Stimulated activated CD4-positive, alpha-beta T cell treated with anti-CD3 and anti-CD28 coated beads, Interleukin-1b, Interleukin-23, amount 100 ng/mL, for 48 hours (primary cell): ENCODE measurements at regions not wholly inside any gene's neighbourhood (a gene's known extent, or its start where the extent isn't known, plus 50 kb on each side); places are given as distances from the start of the nearest gene placed in this dataset.

Experiments
- DNase-seq: peaks from one replicate; pipeline ENCODE4 v3.0.0-alpha.2; 2020

- DNase-seq = no peak
Measured at GRCh38 chr5:159725475-159725874, 190.8 kb upstream of the ADRA1B start.

GRCh38 chr5:159727167-159727566, 189.1 kb upstream of the ADRA1B start:
- no peak for DNase-seq

GRCh38 chr5:159730285-159730684, 186.0 kb upstream of the ADRA1B start:
- no peak for DNase-seq

GRCh38 chr5:159732220-159732619, 184.1 kb upstream of the ADRA1B start:
- DNase-seq = no peak

GRCh38 chr5:159734366-159734765, 181.9 kb upstream of the ADRA1B start:
- DNase-seq = no peak

GRCh38 chr5:159735036-159735435, 181.2 kb upstream of the ADRA1B start:
- DNase-seq = no peak

- DNase-seq = no peak
Measured at GRCh38 chr5:159735749-159736660, 180.3 kb upstream of the ADRA1B start.

- no peak for DNase-seq
Measured at GRCh38 chr5:159736844-159737243, 179.4 kb upstream of the ADRA1B start.

GRCh38 chr5:159737263-159737662, 179.0 kb upstream of the ADRA1B start:
- no peak for DNase-seq

- DNase-seq = no peak
Measured at GRCh38 chr5:159741829-159742322, 174.4 kb upstream of the ADRA1B start.

GRCh38 chr5:159743234-159743633, 173.0 kb upstream of the ADRA1B start:
- DNase-seq = no peak

- DNase-seq = no peak
Measured at GRCh38 chr5:159746707-159747106, 169.6 kb upstream of the ADRA1B start.

- no peak for DNase-seq
Measured at GRCh38 chr5:159749146-159749545, 167.1 kb upstream of the ADRA1B start.

GRCh38 chr5:159750226-159750625, 166.1 kb upstream of the ADRA1B start:
- no peak for DNase-seq

- no peak for DNase-seq
Measured at GRCh38 chr5:159751459-159751858, 164.8 kb upstream of the ADRA1B start.

- DNase-seq = no peak
Measured at GRCh38 chr5:159752622-159753275, 163.5 kb upstream of the ADRA1B start.

- no peak for DNase-seq
Measured at GRCh38 chr5:159758189-159758588, 158.1 kb upstream of the ADRA1B start.

- no peak for DNase-seq
Measured at GRCh38 chr5:159759791-159760290, 156.4 kb upstream of the ADRA1B start.

- DNase-seq = no peak
Measured at GRCh38 chr5:159762921-159763320, 153.4 kb upstream of the ADRA1B start.

- no peak for DNase-seq
Measured at GRCh38 chr5:159763562-159763961, 152.7 kb upstream of the ADRA1B start.

GRCh38 chr5:159764283-159765134, 151.8 kb upstream of the ADRA1B start:
- DNase-seq = peak; percentile 22

GRCh38 chr5:159765135-159765433, 151.2 kb upstream of the ADRA1B start:
- DNase-seq = no peak
